H1 (cell line): ENCODE measurements at regions not wholly inside any gene's neighbourhood (a gene's known extent, or its start where the extent isn't known, plus 50 kb on each side); places are given as distances from the start of the nearest gene placed in this dataset.

Experiments
- CTCF ChIA-PET: fragments of 300-600 bp; sonication (Branson Sonifier 250); formaldehyde crosslinking; loops from one replicate; lab custom pipeline; 2021; ENCODE audit not compliant: partially characterized antibody; lab: Charles Lee
- POLR2A ChIA-PET: fragments of 300-600 bp; sonication (Branson Sonifier 250); formaldehyde crosslinking; loops from one replicate; lab custom pipeline; 2021; ENCODE audit warnings: inconsistent platforms; ENCODE audit not compliant: partially characterized antibody; lab: Charles Lee
- DNase-seq, 2 experiments: peaks; one replicate each; pipeline versions ENCODE4 v3.0.0 to v3.0.0-alpha.2; 2010 to 2022; ENCODE audit warnings: low spot score in 2 of 2, low read depth in 1 of 2, mixed read lengths in 1 of 2
- FAIRE-seq: peaks from 2 replicates; lab custom pipeline; 2011; peaks lifted over from hg19 to GRCh38; lab: Jason Lieb, UNC
- H2AFZ ChIP-seq: 2 replicates; pipeline ENCODE4 v1.8.1; 2012; ENCODE audit warnings: low read length, inconsistent platforms
- H2AK5ac ChIP-seq: 2 replicates; pipeline ENCODE4 v1.6.1; 2013; ENCODE audit warnings: low read depth, low read length
- H2BK120ac ChIP-seq: replicated peaks from 2 replicates; pipeline ENCODE3; 2013; ENCODE audit warnings: low read depth, low read length, inconsistent platforms
- H2BK12ac ChIP-seq: 2 replicates; pipeline ENCODE4 v1.6.1; 2013; ENCODE audit warnings: low read depth, low read length
- H2BK15ac ChIP-seq: 2 replicates; pipeline ENCODE4 v1.6.1; 2013; ENCODE audit warnings: low read length
- H2BK20ac ChIP-seq: 2 replicates; pipeline ENCODE4 v1.6.1; 2013; ENCODE audit warnings: low read length
- H2BK5ac ChIP-seq: 2 replicates; pipeline ENCODE4 v1.6.1; 2013; ENCODE audit warnings: low read depth, low read length
- H3K14ac ChIP-seq: 2 replicates; pipeline ENCODE4 v1.6.1; 2013; ENCODE audit warnings: inconsistent platforms; ENCODE audit not compliant: insufficient read length
- H3K18ac ChIP-seq: 2 replicates; pipeline ENCODE4 v1.6.1; 2013; ENCODE audit warnings: low read length; ENCODE audit errors: extremely low read depth
- H3K23ac ChIP-seq: 2 replicates; pipeline ENCODE4 v1.6.1; 2013; ENCODE audit warnings: inconsistent platforms; ENCODE audit not compliant: insufficient read length
- H3K23me2 ChIP-seq: 2 replicates; pipeline ENCODE4 v1.6.1; 2013; ENCODE audit warnings: low read depth, low read length
- H3K27ac ChIP-seq: 2 replicates; pipeline ENCODE4 v1.6.1; 2011; ENCODE audit warnings: low read depth, low read length, inconsistent platforms
- H3K27me3 ChIP-seq, 4 experiments: replicated peaks in 1 of 4; 1 replicate in 1 of 4; 2 replicates in 3 of 4; pipeline versions ENCODE4 v1.6.1 to v1.8.1; 2011 to 2013; ENCODE audit warnings: low read length in 3 of 4, mild to moderate bottlenecking in 3 of 4, inconsistent platforms in 2 of 4, mixed read lengths in 2 of 4, moderate library complexity in 1 of 4; ENCODE audit not compliant: control insufficient read depth in 3 of 4, insufficient read depth in 3 of 4; ENCODE audit errors: extremely low read depth in 1 of 4
- H3K36me3 ChIP-seq, 4 experiments: 2 replicates each; pipeline versions ENCODE4 v1.6.1 to v1.8.1; 2011 to 2013; ENCODE audit warnings: mild to moderate bottlenecking in 4 of 4, low read length in 3 of 4, moderate library complexity in 2 of 4, control low read depth in 1 of 4, inconsistent platforms in 1 of 4; ENCODE audit not compliant: insufficient read depth in 4 of 4, control insufficient read depth in 2 of 4
- H3K4ac ChIP-seq: replicated peaks from 2 replicates; pipeline ENCODE3; 2013; ENCODE audit warnings: low read length, low read depth, mixed read lengths, inconsistent platforms; ENCODE audit not compliant: insufficient read length
- H3K4me1 ChIP-seq, 4 experiments: replicated peaks in 1 of 4; 1 replicate in 1 of 4; 2 replicates in 3 of 4; pipeline versions ENCODE4 v1.6.1 to v1.8.1; 2011 to 2013; ENCODE audit warnings: low read length in 3 of 4, inconsistent platforms in 2 of 4, mixed read lengths in 1 of 4; ENCODE audit not compliant: insufficient read depth in 4 of 4, control insufficient read depth in 3 of 4
- H3K4me2 ChIP-seq, 2 experiments: 2 replicates each; pipeline versions ENCODE4 v1.6.1 to v1.8.1; 2011 to 2013; ENCODE audit warnings: low read depth in 2 of 2, low read length in 2 of 2, control low read depth in 1 of 2, inconsistent platforms in 1 of 2, mild to moderate bottlenecking in 1 of 2; ENCODE audit not compliant: insufficient read depth in 1 of 2
- H3K4me3 ChIP-seq, 4 experiments: fragments of 200-600, 300-600 bp in 1 of 4; sonication (generic), shearing (Covaris generic), sonication (Bioruptor Twin) in 1 of 4; 2 replicates each; pipeline versions ENCODE4 v1.5.1 to v1.8.1; 2011 to 2016; ENCODE audit warnings: low read length in 4 of 4, low read depth in 3 of 4, control low read depth in 2 of 4, inconsistent platforms in 2 of 4, mild to moderate bottlenecking in 2 of 4, mixed read lengths in 1 of 4, moderate library complexity in 1 of 4; ENCODE audit not compliant: insufficient read depth in 2 of 4; ENCODE audit errors: extremely low read depth in 1 of 4
- H3K56ac ChIP-seq: replicated peaks from 2 replicates; pipeline ENCODE3; 2013; ENCODE audit warnings: low read depth, mild to moderate bottlenecking, mixed read lengths, low read length, inconsistent platforms; ENCODE audit not compliant: insufficient read length
- H3K79me1 ChIP-seq: 2 replicates; pipeline ENCODE4 v1.6.1; 2013; ENCODE audit warnings: low read depth, low read length, control low read depth
- H3K79me2 ChIP-seq, 2 experiments: 2 replicates each; pipeline versions ENCODE4 v1.6.1 to v1.8.1; 2012 to 2013; ENCODE audit warnings: low read length in 2 of 2, mild to moderate bottlenecking in 2 of 2, inconsistent platforms in 1 of 2; ENCODE audit not compliant: insufficient read depth in 2 of 2, control insufficient read depth in 1 of 2
- H3K9ac ChIP-seq, 4 experiments: replicated peaks in 1 of 4; 1 replicate in 1 of 4; 2 replicates in 3 of 4; pipeline versions ENCODE4 v1.6.1 to v1.8.1; 2011 to 2013; ENCODE audit warnings: low read depth in 3 of 4, low read length in 3 of 4, control low read depth in 2 of 4, mild to moderate bottlenecking in 2 of 4, moderate library complexity in 2 of 4, inconsistent platforms in 1 of 4; ENCODE audit errors: extremely low read depth in 1 of 4
- H3K9me3 ChIP-seq, 2 experiments: 2 replicates each; pipeline versions ENCODE4 v1.6.1 to v1.8.1; 2012 to 2013; ENCODE audit warnings: mild to moderate bottlenecking in 2 of 2, moderate library complexity in 2 of 2, control low read depth in 1 of 2, inconsistent platforms in 1 of 2, low read depth in 1 of 2, low read length in 1 of 2, mixed read lengths in 1 of 2; ENCODE audit not compliant: insufficient read depth in 2 of 2
- H4K20me1 ChIP-seq, 2 experiments: replicated peaks in 1 of 2; 2 replicates each; pipeline versions ENCODE3 to v1.8.1; 2011 to 2013; ENCODE audit warnings: inconsistent platforms in 2 of 2, low read length in 2 of 2, mild to moderate bottlenecking in 1 of 2; ENCODE audit not compliant: insufficient read depth in 2 of 2, control insufficient read depth in 1 of 2
- H4K5ac ChIP-seq: 2 replicates; pipeline ENCODE4 v1.6.1; 2013; ENCODE audit warnings: low read length, low read depth, mixed read lengths, inconsistent platforms; ENCODE audit not compliant: insufficient read length
- H4K8ac ChIP-seq: 2 replicates; pipeline ENCODE4 v1.8.0; 2013; ENCODE audit warnings: mild to moderate bottlenecking, moderate library complexity, low read length, inconsistent platforms; ENCODE audit not compliant: insufficient read depth; ENCODE audit errors: extremely low read depth
- H4K91ac ChIP-seq: replicated peaks from 2 replicates; pipeline ENCODE3; 2013; ENCODE audit warnings: low read length, mixed read lengths, inconsistent platforms; ENCODE audit not compliant: insufficient read length
- CEBPB ChIP-seq: IDR thresholded peaks from 2 replicates; pipeline ENCODE4 v1.6.1; 2012; ENCODE audit warnings: low read depth, low read length
- CREB1 ChIP-seq: IDR thresholded peaks from 2 replicates; pipeline ENCODE4 v1.6.1; 2012; ENCODE audit warnings: inconsistent platforms
- EZH2 ChIP-seq: fragments of 200-600 bp; sonication (generic); IDR thresholded peaks from 2 replicates; pipeline ENCODE4 v1.7.1; 2012; ENCODE audit warnings: low read depth, mild to moderate bottlenecking, moderate library complexity, low read length, inconsistent platforms; ENCODE audit not compliant: severe bottlenecking
- HDAC6 ChIP-seq: IDR thresholded peaks from one replicate; pipeline ENCODE4 v1.7.1; 2012; ENCODE audit warnings: low read depth, mild to moderate bottlenecking, inconsistent platforms, low read length, moderate library complexity
- RNF2 ChIP-seq: fragments of 200-900, 300-1000 bp; sonication (generic); IDR thresholded peaks from 2 replicates; pipeline ENCODE4 v1.7.1; 2016; ENCODE audit warnings: borderline replicate concordance, low read depth, mild to moderate bottlenecking, antibody characterized with exemption, low read length; ENCODE audit not compliant: poor library complexity, severe bottlenecking; ENCODE audit errors: missing control alignments
- SIRT6 ChIP-seq: IDR thresholded peaks from one replicate; pipeline ENCODE4 v1.7.1; 2012; ENCODE audit warnings: low read length, inconsistent platforms
- TEAD4 ChIP-seq: IDR thresholded peaks from 2 replicates; pipeline ENCODE4 v1.6.1; 2012; ENCODE audit warnings: low read depth, low read length, inconsistent platforms, mixed read lengths
- WGBS, 2 experiments: shearing (Covaris generic) in 1 of 2; methylation state at CpG; one replicate each; pipeline versions ENCODE4 v1.1.6 to v1.1.7; 2013 to 2015; ENCODE audit warnings: low lambda C conversion rate in 2 of 2, mixed read lengths in 2 of 2, inconsistent platforms in 1 of 2, low coverage in 1 of 2, missing lambda C conversion rate in 1 of 2; ENCODE audit not compliant: insufficient replicate concordance in 2 of 2, insufficient coverage in 1 of 2, insufficient read length in 1 of 2; ENCODE audit errors: extremely low coverage in 1 of 2, missing lambda C conversion rate in 1 of 2; 5-methylcytosine and 5-hydroxymethylcytosine counted together
- TF ChIP-seq, protein P1 (sequence below): IDR thresholded peaks from 2 replicates; pipeline ENCODE4 v1.6.1; 2011; ENCODE audit warnings: low read length, improper control_type of control experiment

DNA sequence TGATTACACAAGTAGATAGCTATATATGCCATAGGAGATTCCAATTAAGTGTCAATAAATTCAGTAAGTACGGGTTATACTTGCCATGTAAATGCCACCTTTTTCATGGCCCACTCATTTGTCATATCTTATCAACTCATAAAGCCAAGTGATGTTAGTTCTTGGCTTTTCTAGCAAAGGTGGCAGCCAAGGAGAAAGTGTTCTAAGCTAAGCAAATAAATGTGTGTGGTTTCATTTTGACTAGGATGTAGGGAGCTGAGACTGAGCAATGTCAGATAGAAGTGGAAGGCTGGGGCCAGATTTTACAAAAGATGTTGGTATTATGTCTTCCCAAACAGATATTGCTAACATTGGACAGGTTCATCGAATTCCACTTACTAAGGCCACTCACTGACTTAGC is 952.0 kb downstream of the SLC4A3 start:
- H3K27me3 ChIP-seq, result no peaks in the 10 kb centered on the region
- no peak overlapping the region for H3K18ac ChIP-seq
- no peak overlapping the region for H3K4ac ChIP-seq
- H4K20me1 ChIP-seq, result no peaks in the 10 kb centered on the region
- H2BK12ac ChIP-seq, result no peak overlapping the region
- H2AK5ac ChIP-seq, result no peak overlapping the region
- WGBS, 2 experiments, result 100% methylated on average over 2 of the region's 2 CpGs; no CpG with 5 or more reads in 1 of the 2 experiments
- H3K14ac ChIP-seq, result no peak overlapping the region
- no peak overlapping the region for H3K4me2 ChIP-seq
- no peaks in the 10 kb centered on the region for H3K36me3 ChIP-seq
- TF ChIP-seq SIRT6 (no peak), RNF2 (no peak), HDAC6 (no peak), TEAD4 (no peak), CREB1 (no peak), EZH2 (no peak), CEBPB (no peak)
- TF ChIP-seq, protein P1, sequence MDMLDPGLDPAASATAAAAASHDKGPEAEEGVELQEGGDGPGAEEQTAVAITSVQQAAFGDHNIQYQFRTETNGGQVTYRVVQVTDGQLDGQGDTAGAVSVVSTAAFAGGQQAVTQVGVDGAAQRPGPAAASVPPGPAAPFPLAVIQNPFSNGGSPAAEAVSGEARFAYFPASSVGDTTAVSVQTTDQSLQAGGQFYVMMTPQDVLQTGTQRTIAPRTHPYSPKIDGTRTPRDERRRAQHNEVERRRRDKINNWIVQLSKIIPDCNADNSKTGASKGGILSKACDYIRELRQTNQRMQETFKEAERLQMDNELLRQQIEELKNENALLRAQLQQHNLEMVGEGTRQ, result no peak
- no peak overlapping the region for H2BK120ac ChIP-seq
- H4K8ac ChIP-seq, result no peak overlapping the region
- FAIRE-seq (no peak), DNase-seq (no peak)
- H3K27ac ChIP-seq, result no peak overlapping the region
- no peak overlapping the region for H4K91ac ChIP-seq
- POLR2A ChIA-PET, result no interaction called here
- no peaks in the 10 kb centered on the region for H3K79me2 ChIP-seq
- H3K9ac ChIP-seq, result no peak overlapping the region
- CTCF ChIA-PET, result interaction anchor here (1.9 kb wide), 1 partner anchor 9 kb away, joined by 4 read pairs; no protein-coding TSS in a partner anchor
- H3K9me3 ChIP-seq, result no peaks in the 10 kb centered on the region
- H2BK15ac ChIP-seq, result no peak overlapping the region
- no peak overlapping the region for H3K23ac ChIP-seq
- no peak overlapping the region for H4K5ac ChIP-seq
- no peak overlapping the region for H2BK5ac ChIP-seq
- no peak overlapping the region for H2BK20ac ChIP-seq
- no peak overlapping the region for H3K56ac ChIP-seq
- H3K79me1 ChIP-seq, result no peaks in the 10 kb centered on the region
- no peaks in the 10 kb centered on the region for H3K23me2 ChIP-seq
- no peak overlapping the region for H2AFZ ChIP-seq
- no peaks in the 10 kb centered on the region for H3K4me1 ChIP-seq
- no peak overlapping the region for H3K4me3 ChIP-seq
